ENCODE measurements at regions not wholly inside any gene's neighbourhood (a gene's known extent, or its start where the extent isn't known, plus 50 kb on each side); places are given as distances from the start of the nearest gene placed in this dataset.

- no peak for TF ChIP-seq EGR1 (IDR thresholded peaks at IDR 0.05; ENCODE audit: low read depth in 2 of 2)
These were observed 713.6 kb upstream of the CHRM3 start (continued) for GRCh38 chr1:238672806-238673205.

GRCh38 chr1:238672262-238672661, 714.1 kb upstream of the CHRM3 start:
- 45% methylated on average over 4 of the region's 4 CpGs for WGBS
- no peak overlapping the region for H3K4me3 ChIP-seq (ENCODE audit: low read depth in 1 of 3, low read length in 3 of 3)
- no peak for TF ChIP-seq RAD21 (IDR thresholded peaks at IDR 0.05)

GRCh38 chr1:238664139-238664538, 722.2 kb upstream of the CHRM3 start:
- no peaks in the 10 kb centered on the region for H3K27me3 ChIP-seq (ENCODE audit: control insufficient read depth in 4 of 4, insufficient read depth in 4 of 4, low read length in 3 of 4)
- TF ChIP-seq HNF4A (conservative IDR thresholded peaks at IDR 0.05) (no peak), NR2F2 (IDR thresholded peaks at IDR 0.05) (no peak), EGR1 (IDR thresholded peaks at IDR 0.05; ENCODE audit: low read depth in 2 of 2) (no peak), REST (IDR thresholded peaks at IDR 0.05) (no peak)
- TF ChIP-seq, protein P1, sequence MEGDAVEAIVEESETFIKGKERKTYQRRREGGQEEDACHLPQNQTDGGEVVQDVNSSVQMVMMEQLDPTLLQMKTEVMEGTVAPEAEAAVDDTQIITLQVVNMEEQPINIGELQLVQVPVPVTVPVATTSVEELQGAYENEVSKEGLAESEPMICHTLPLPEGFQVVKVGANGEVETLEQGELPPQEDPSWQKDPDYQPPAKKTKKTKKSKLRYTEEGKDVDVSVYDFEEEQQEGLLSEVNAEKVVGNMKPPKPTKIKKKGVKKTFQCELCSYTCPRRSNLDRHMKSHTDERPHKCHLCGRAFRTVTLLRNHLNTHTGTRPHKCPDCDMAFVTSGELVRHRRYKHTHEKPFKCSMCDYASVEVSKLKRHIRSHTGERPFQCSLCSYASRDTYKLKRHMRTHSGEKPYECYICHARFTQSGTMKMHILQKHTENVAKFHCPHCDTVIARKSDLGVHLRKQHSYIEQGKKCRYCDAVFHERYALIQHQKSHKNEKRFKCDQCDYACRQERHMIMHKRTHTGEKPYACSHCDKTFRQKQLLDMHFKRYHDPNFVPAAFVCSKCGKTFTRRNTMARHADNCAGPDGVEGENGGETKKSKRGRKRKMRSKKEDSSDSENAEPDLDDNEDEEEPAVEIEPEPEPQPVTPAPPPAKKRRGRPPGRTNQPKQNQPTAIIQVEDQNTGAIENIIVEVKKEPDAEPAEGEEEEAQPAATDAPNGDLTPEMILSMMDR (IDR thresholded peaks at IDR 0.05; ENCODE audit: low read depth, low read length, missing input control), result no peak
- H3K4me1 ChIP-seq (ENCODE audit: control insufficient read depth in 4 of 4, insufficient read depth in 4 of 4, low read length in 3 of 4), result no peaks in the 10 kb centered on the region
- H3K9ac ChIP-seq (ENCODE audit: low read depth in 1 of 2, low read length in 2 of 2), result no peak overlapping the region
- WGBS, result 56% methylated on average over 2 of the region's 2 CpGs
- DNase-seq (ENCODE audit: low spot score), result no peak
- no peak overlapping the region for H3K27ac ChIP-seq (ENCODE audit: low read depth in 1 of 2, low read length in 2 of 2)
- H3K36me3 ChIP-seq (ENCODE audit: control insufficient read depth in 4 of 4, insufficient read depth in 3 of 4, low read depth in 1 of 4, low read length in 3 of 4), result no peaks in the 10 kb centered on the region
- no peak overlapping the region for H3K4me3 ChIP-seq (ENCODE audit: low read depth in 1 of 3, low read length in 3 of 3)
- no peaks in the 10 kb centered on the region for H3K9me3 ChIP-seq (ENCODE audit: control insufficient read depth in 4 of 4, low read length in 3 of 4)

More at GRCh38 chr1:238672262-238672661, 714.1 kb upstream of the CHRM3 start:
- H3K9ac ChIP-seq (ENCODE audit: low read depth in 1 of 2, low read length in 2 of 2), result no peak overlapping the region
- no peaks in the 10 kb centered on the region for H3K36me3 ChIP-seq (ENCODE audit: control insufficient read depth in 4 of 4, insufficient read depth in 3 of 4, low read depth in 1 of 4, low read length in 3 of 4)
- H3K27ac ChIP-seq (ENCODE audit: low read depth in 1 of 2, low read length in 2 of 2), result no peak overlapping the region
- H3K9me3 ChIP-seq (ENCODE audit: control insufficient read depth in 4 of 4, low read length in 3 of 4), result no peaks in the 10 kb centered on the region
- H3K4me1 ChIP-seq (ENCODE audit: control insufficient read depth in 4 of 4, insufficient read depth in 4 of 4, low read length in 3 of 4), result no peaks in the 10 kb centered on the region
- no peak for DNase-seq (ENCODE audit: low spot score)
- no peaks in the 10 kb centered on the region for H3K27me3 ChIP-seq (ENCODE audit: control insufficient read depth in 4 of 4, insufficient read depth in 4 of 4, low read length in 3 of 4)

DNA sequence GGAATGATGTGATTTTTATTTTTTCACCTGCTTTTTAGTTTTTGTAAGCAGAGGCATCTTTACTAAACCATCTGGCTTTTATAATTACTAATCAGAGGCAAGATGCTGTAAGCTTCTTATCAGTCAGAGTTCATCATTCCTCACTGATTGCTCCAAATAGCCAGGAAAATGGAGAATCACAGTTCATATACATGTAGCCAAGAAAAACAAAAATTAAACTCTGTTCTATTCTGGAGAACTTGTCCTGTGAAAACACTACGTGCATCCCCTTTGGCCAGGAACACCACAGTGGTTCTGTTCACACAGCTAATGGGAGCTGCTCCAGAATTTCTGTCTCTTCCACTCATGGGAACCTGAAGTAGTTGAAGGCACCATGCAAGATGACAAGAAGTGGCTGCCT, 725.5 kb upstream of the CHRM3 start:
- Histone ChIP-seq H3K9ac (ENCODE audit: low read depth in 1 of 2, low read length in 2 of 2) (no peak overlapping the region), H3K4me1 (ENCODE audit: control insufficient read depth in 4 of 4, insufficient read depth in 4 of 4, low read length in 3 of 4) (no peaks in the 10 kb centered on the region), H3K27me3 (ENCODE audit: control insufficient read depth in 4 of 4, insufficient read depth in 4 of 4, low read length in 3 of 4) (no peaks in the 10 kb centered on the region), H3K4me3 (ENCODE audit: low read depth in 1 of 3, low read length in 3 of 3) (no peak overlapping the region), H3K9me3 (ENCODE audit: control insufficient read depth in 4 of 4, low read length in 3 of 4) (no peaks in the 10 kb centered on the region), H3K27ac (ENCODE audit: low read depth in 1 of 2, low read length in 2 of 2) (no peak overlapping the region), H3K36me3 (ENCODE audit: control insufficient read depth in 4 of 4, insufficient read depth in 3 of 4, low read depth in 1 of 4, low read length in 3 of 4) (no peaks in the 10 kb centered on the region)
- no peak for DNase-seq (ENCODE audit: low spot score)
- TF ChIP-seq HNF4A (conservative IDR thresholded peaks at IDR 0.05) (no peak), JUND (IDR thresholded peaks at IDR 0.05) (no peak), HNF4G (IDR thresholded peaks at IDR 0.05) (no peak)
- TF ChIP-seq, protein P1 (IDR thresholded peaks at IDR 0.05; ENCODE audit: low read depth, low read length, missing input control), result no peak
- WGBS, result 64% methylated on average over 1 of the region's 1 CpG
